ENCODE measurements at regions not wholly inside any gene's neighbourhood (a gene's known extent, or its start where the extent isn't known, plus 50 kb on each side); places are given as distances from the start of the nearest gene placed in this dataset.

- TF ChIP-seq EZH2phosphoT487 (IDR thresholded peaks at IDR 0.05; ENCODE audit: borderline replicate concordance, low read depth, low read length) = no peak
- no peak for TF ChIP-seq CTCF (conservative IDR thresholded peaks at IDR 0.05; ENCODE audit: low read length)
- H3K9me3 ChIP-seq (ENCODE audit: low read length) = no peaks in the 10 kb centered on the region
- H3K36me3 ChIP-seq (ENCODE audit: insufficient read depth, low read length) = no peaks in the 10 kb centered on the region
- H3K4me3 ChIP-seq (ENCODE audit: low read depth, low read length, poor library complexity, severe bottlenecking) = no peak overlapping the region
- H3K27ac ChIP-seq (ENCODE audit: low read depth, low read length, poor library complexity, severe bottlenecking) = no peak overlapping the region
- CTCF ChIA-PET (ENCODE audit: unreplicated experiment) = no interaction called here
- POLR2A ChIA-PET = interaction anchor here (0.7 kb wide), 2 partner anchors 14 to 657 kb away, joined by 3 to 4 read pairs; no protein-coding TSS in a partner anchor
- DNase-seq (ENCODE audit: low spot score) = no peak
- H4K20me1 ChIP-seq (ENCODE audit: insufficient read depth, low read length) = no peaks in the 10 kb centered on the region
- H3K4me1 ChIP-seq (ENCODE audit: insufficient read depth, low read length, poor library complexity, severe bottlenecking) = no peaks in the 10 kb centered on the region
- no peaks in the 10 kb centered on the region for H3K9me2 ChIP-seq (ENCODE audit: insufficient read depth, low read length)
- no peak overlapping the region for H2AFZ ChIP-seq (ENCODE audit: low read length)
- no TSS peak for BruUV-seq (replicated peaks)
- H3K79me2 ChIP-seq (ENCODE audit: insufficient read depth, low read depth, low read length) = no peaks in the 10 kb centered on the region
- H3K4me2 ChIP-seq (ENCODE audit: low read length) = no peak overlapping the region
- intact Hi-C loops (cut with micrococcal nuclease; ENCODE audit: unreplicated experiment) = loop anchor here (10.0 kb wide), 1 partner anchor 522 kb away; no protein-coding TSS in a partner anchor
Measured at GRCh38 chr5:89246864-89247263, 363.9 kb upstream of the MEF2C start.

GRCh38 chr5:89246252-89246651 is 363.3 kb upstream of the MEF2C start:
- H4K20me1 ChIP-seq (ENCODE audit: insufficient read depth, low read length) = no peaks in the 10 kb centered on the region
- no peak overlapping the region for H3K4me3 ChIP-seq (ENCODE audit: low read depth, low read length, poor library complexity, severe bottlenecking)
- H3K36me3 ChIP-seq (ENCODE audit: insufficient read depth, low read length) = no peaks in the 10 kb centered on the region
- no peak overlapping the region for H3K27ac ChIP-seq (ENCODE audit: low read depth, low read length, poor library complexity, severe bottlenecking)
- H3K9me3 ChIP-seq (ENCODE audit: low read length) = no peaks in the 10 kb centered on the region
- H3K4me2 ChIP-seq (ENCODE audit: low read length) = no peak overlapping the region
- CTCF ChIA-PET (ENCODE audit: unreplicated experiment) = no interaction called here
- intact Hi-C loops (cut with micrococcal nuclease; ENCODE audit: unreplicated experiment) = loop anchor here (10.0 kb wide), 1 partner anchor 521 kb away; no protein-coding TSS in a partner anchor
- POLR2A ChIA-PET = no interaction called here
- H3K4me1 ChIP-seq (ENCODE audit: insufficient read depth, low read length, poor library complexity, severe bottlenecking) = no peaks in the 10 kb centered on the region
- no peaks in the 10 kb centered on the region for H3K9me2 ChIP-seq (ENCODE audit: insufficient read depth, low read length)
- H2AFZ ChIP-seq (ENCODE audit: low read length) = no peak overlapping the region
- DNase-seq (ENCODE audit: low spot score) = no peak
- TF ChIP-seq EZH2phosphoT487 (IDR thresholded peaks at IDR 0.05; ENCODE audit: borderline replicate concordance, low read depth, low read length) = no peak
- TF ChIP-seq CTCF (conservative IDR thresholded peaks at IDR 0.05; ENCODE audit: low read length) = no peak
- no TSS peak for BruUV-seq (replicated peaks)
- no peaks in the 10 kb centered on the region for H3K79me2 ChIP-seq (ENCODE audit: insufficient read depth, low read depth, low read length)

GRCh38 chr5:89243611-89244010 is 360.6 kb upstream of the MEF2C start:
- intact Hi-C loops (cut with micrococcal nuclease; ENCODE audit: unreplicated experiment) = loop anchor here (10.0 kb wide), 1 partner anchor 519 kb away; no protein-coding TSS in a partner anchor
- ChIA-PET POLR2A (interaction anchor here (1.1 kb wide), 1 partner anchor 26 kb away, joined by 3 read pairs; no protein-coding TSS in a partner anchor), CTCF (ENCODE audit: unreplicated experiment) (no interaction called here)
- H3K4me2 ChIP-seq (ENCODE audit: low read length) = no peak overlapping the region
- H3K9me3 ChIP-seq (ENCODE audit: low read length) = no peaks in the 10 kb centered on the region
- no peaks in the 10 kb centered on the region for H3K4me1 ChIP-seq (ENCODE audit: insufficient read depth, low read length, poor library complexity, severe bottlenecking)
- H3K36me3 ChIP-seq (ENCODE audit: insufficient read depth, low read length) = no peaks in the 10 kb centered on the region
- no peak overlapping the region for H3K27ac ChIP-seq (ENCODE audit: low read depth, low read length, poor library complexity, severe bottlenecking)
- H3K9me2 ChIP-seq (ENCODE audit: insufficient read depth, low read length) = no peaks in the 10 kb centered on the region
- no peaks in the 10 kb centered on the region for H4K20me1 ChIP-seq (ENCODE audit: insufficient read depth, low read length)
- H3K79me2 ChIP-seq (ENCODE audit: insufficient read depth, low read depth, low read length) = no peaks in the 10 kb centered on the region
- no peak for TF ChIP-seq CTCF (conservative IDR thresholded peaks at IDR 0.05; ENCODE audit: low read length)
- no peak for TF ChIP-seq EZH2phosphoT487 (IDR thresholded peaks at IDR 0.05; ENCODE audit: borderline replicate concordance, low read depth, low read length)
- no peak for DNase-seq (ENCODE audit: low spot score)
- no TSS peak for BruUV-seq (replicated peaks)
- H2AFZ ChIP-seq (ENCODE audit: low read length) = no peak overlapping the region
- H3K4me3 ChIP-seq (ENCODE audit: low read depth, low read length, poor library complexity, severe bottlenecking) = no peak overlapping the region

All from OCI-LY7 (cell line).